Stimulated activated CD8-positive, alpha-beta memory T cell treated with anti-CD3 and anti-CD28 coated beads, Interleukin-7, amount 100 ng/mL, for 4 hours (primary cell): ENCODE measurements at regions not wholly inside any gene's neighbourhood (a gene's known extent, or its start where the extent isn't known, plus 50 kb on each side); places are given as distances from the start of the nearest gene placed in this dataset.

Experiments
- DNase-seq, 2 donors: peaks; one replicate each; pipeline ENCODE4 v3.0.0-alpha.2; 2020; ENCODE audit warnings: low read depth in 2 of 2

DNA sequence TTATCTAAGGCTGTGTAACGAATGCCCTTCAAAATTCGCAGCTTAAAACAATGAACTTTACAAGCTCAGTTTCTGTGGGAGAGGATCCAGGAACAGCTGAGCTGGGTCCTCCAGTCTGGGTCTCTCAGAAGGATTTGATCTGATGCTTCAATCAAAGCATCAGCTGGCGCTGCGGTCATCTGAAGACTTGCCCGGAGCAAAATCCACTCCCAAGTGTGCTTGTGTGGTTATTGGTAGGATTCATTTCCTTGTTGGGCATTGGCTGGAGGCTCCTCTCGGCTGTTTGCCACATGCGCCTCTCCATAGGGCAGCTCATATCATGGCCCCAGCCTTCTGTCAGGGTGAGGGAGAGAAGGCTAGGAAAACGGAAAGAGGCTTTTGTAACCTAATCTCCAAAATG, 269.3 kb upstream of the CHD6 start:
- DNase-seq, result no peak

DNA sequence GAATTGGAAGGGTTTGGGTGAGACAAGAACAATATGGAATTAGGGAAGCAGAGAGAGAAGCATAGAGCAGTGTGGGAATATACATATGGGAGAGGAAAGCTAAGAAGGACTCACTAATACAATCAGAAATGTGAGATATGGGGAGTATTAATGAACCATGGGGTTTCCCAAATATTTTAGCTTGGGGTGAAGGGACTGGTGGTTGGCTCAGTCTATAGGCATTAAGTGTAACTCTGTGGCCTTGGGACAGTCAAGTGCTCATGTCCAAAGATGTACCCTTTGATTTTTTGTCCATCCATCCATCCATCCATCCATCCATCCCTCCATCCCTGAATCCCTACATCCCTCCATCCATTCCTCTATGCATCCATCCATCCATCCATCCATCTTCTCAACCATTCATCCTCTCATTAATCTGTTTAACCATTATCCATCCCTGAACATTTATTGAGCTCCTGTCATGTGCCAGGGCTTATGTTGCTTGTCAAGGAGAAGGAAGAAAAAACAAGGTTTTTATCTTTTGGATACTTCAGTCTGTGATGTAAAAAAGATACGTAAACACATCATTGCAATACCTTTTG, 263.4 kb upstream of the CHD6 start:
- no peak for DNase-seq

DNA sequence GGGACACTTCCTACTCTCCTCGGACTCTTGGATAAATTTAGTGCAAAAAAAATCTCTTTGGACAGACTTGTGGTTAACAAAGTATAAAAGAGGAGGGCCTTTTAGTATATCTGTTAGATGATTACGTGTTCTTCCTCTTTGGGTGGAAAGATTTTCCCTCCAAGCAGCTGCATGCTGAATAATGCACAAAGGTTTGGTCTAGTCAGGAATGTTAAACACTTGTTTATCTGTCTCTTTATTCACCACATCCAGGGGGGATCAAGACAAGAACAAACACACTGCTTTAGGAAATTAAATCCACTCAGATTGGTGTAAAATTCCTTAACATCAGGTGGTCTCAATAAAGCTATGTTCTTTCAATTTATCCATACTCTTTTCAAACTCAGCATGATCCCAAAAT, 260.9 kb upstream of the CHD6 start:
- DNase-seq, result no peak

DNA sequence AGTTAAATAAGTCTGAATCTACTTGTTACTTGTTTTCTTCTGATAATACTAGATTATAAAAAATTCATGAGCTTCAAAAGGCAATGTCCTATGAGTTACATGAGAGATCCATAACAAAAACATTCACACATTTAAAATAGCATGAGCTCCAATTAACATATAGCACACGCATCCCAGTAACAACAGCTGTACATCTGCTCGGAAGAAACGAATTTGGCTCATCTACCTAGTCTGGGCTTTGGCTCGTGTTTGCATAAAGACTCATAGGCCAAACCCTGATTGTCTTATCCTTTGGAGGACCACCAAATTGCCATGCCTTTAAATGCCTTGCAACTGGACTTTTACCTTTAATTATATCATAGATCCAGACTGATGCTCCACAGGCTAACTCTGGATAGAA, 259.7 kb upstream of the CHD6 start:
- no peak for DNase-seq

DNA sequence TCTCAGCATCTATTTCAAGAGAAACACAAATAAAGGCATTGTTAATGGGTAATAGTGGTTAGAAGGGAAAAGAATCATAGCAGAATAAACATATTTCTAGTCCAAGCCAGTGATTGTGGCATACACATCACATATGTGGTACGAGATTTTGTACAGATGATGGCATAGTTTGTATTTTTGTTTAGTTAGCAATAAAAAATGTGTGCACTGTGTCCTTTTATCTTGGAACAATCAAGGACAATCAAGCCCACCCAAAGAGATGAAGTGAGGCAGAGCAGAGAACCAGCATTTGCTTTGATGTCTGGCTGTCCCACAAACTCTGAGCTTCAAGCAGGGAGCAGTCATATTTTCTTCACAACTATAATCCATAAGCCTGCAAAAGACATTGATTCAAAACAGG, 256.5 kb upstream of the CHD6 start:
- DNase-seq, result no peak

DNA sequence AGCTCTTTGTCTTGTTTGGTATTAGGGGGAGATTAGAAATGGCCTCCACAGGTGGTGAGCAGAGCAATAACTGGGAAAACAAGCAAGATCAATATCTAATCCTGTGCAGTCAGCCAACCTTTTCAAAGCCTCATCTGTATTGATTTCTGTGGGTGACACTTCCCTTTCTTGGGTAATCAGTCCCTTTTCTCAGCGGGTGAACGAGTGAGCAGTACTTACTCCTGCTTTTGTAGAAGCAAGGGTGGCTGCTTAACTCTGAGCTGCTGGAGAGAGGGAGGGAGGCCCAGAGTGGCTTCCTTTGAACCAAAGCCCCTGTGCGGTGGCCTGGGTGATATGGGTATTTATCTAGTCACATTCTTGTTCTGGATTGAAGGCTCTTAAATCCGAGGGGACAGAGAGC, 254.8 kb upstream of the CHD6 start:
- DNase-seq, result no peak

DNA sequence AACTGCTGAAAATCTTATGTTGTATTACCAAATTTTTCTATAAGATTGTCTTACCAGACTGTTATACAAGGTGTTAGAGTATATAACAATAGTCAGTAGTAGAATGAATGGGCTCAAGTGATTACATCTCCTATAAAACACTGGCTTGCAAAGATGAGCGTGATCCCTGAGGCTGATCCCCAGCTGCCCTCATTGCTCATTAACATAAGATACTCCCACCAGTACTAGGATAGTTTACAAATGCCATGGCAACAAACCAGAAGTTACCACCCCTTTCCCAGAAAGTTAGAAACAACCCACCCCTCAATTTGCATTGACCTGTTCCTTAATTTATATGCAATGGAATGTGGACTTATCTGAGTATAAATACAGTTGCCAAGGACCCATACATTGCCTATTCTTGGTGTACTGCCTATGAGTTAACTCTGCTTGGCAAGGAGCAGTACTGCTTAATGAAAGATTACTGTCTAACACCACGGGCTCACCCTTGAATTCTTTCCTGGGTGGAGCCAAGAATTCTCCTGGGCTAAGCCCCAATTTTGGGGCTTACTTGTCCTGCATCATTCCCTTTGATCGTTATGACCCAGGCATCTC, 252.8 kb upstream of the CHD6 start:
- DNase-seq, result no peak

DNA sequence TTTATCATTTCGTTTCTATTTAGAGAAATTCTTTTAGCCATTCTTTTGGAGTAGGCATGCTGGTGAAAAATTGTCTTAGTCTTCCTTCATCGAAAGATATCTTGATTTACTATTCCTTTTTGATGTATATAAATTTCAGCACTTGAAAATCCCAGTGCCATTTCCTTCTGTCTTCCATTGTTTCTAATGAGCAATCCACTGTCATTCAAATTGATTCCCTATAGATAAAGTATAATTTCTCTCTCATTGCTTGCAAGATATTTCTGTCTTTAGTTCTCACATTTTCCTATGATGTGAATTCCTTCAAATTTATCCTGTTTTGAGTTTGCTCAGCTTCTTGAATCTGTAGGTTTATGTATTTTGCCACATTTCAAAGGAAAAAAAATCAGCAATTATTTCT, 251.1 kb upstream of the CHD6 start:
- no peak for DNase-seq

DNA sequence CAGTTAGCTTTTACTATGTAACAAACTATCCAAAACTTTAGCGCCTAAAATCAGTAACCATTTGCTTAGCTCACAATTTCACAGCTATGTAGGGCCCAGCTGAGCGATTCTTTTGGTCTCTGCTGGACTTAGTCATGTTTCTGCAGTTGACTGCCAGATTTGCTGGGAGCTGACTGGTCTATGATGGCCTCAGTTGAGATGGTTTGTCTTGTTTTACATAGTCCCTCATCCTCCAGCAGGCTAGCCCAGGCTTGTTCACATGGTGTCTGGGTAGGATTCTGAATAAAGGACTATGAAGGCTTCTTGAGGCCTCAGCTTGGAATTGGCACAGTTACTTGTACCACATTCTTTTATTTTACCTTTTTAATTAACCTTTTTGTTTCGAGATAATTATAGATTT, 247.8 kb upstream of the CHD6 start:
- no peak for DNase-seq

DNA sequence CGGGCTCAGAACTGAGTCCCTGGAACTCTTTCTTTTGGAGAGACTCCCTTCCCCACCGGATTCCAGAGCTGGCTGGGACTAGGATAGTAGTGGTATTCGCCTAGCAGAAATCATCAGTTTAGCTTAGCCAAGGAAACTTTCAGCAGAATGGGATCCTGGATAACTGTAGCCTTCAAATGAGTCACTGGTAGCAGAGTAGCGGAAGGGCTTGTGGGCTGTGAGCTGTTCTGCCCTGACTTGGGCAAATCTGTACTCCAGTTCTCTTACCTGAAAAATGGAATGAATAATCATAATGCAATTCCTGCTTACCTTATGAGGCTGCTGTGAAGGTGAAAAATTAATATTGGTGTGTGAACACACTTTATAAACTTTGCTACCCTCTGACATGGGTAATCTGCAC, 244.3 kb upstream of the CHD6 start:
- DNase-seq, result no peak

DNA sequence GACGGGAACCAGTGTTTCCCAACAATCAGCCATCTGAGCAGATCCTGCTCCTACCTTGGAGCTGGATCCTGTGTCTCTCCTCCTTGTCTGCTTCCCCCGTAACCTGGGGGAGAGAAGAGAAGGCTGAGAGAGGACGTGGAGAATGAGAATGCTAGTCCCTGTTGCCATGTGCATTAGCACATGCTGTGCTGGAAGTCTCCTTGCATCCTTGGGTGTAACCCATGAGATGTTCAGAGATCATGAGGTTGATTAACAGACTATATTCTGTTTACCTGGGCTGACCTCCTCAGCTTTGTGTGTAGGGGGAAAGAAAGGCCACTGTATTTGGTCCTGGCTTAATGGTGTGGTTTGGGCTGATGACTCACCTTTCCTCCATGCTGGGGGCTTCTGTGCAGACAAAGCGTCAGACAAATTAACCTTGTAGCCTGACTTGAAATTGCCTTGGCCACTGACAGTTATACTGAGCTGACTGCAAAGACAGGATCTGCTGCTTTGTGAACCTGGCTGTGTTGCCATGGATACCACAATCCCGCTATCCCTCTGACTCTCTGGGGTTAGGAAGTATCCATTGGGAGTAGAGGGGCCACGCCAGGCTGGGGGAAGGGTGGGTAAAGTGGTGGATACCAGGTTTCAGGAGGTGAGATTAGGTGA, 243.7 kb upstream of the CHD6 start:
- no peak for DNase-seq

DNA sequence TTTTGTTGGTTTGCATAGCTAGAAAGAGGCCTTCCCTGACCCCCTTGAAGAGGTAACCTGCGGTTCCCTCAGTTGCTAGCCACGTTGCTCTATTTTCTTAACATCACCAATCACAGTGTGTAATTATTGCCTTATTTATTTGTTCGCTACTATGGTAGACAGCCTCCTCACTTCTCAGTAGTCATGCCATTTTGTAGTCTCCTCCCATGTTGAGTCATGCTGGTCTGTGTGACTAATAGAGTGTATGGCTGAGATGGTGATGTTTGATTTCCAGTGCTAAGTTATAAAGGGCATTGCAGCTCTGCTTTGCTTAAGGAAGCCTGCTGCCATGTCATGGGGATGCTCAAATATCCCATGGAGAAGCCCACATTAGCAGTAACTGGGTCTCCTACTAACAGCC, 236.6 kb upstream of the CHD6 start:
- DNase-seq, result no peak

DNA sequence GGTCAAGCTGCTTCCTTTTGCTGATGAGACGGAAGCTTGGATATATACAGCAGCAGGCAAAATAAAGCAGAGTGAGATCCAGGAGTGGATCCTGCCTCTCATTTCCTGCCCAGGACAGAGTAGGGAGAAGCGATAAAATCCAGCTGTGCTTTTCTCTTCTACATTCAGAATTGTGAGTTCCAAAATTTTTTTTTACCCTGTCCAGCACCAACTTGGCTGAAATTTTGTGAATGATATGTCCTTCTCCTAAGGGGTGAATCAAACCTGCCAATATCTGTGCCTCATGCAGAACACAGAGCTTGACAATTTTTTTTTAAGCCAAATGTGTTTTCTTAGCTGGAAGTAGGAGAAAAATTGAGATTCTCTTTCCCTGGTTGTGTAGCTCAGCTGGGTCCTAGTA, 235.6 kb upstream of the CHD6 start:
- no peak for DNase-seq

DNA sequence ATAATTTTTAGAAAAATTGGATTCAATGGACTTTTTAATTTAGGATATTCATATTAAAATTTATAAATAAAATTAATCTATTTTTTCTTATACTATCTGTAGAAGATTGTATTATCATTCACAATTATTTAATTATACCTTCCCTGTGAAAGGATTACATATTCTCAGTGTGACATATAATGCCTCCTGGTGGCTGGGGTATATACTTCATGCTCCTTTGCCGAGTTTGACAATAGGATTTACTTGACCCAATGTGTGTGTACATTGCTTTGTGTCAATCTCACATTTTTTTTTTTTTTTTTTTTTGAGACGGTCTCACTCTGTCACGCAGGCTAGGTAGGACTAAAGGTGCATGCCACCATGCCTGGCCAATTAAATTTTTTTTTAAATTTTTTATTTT, 230.0 kb upstream of the CHD6 start:
- no peak for DNase-seq

DNA sequence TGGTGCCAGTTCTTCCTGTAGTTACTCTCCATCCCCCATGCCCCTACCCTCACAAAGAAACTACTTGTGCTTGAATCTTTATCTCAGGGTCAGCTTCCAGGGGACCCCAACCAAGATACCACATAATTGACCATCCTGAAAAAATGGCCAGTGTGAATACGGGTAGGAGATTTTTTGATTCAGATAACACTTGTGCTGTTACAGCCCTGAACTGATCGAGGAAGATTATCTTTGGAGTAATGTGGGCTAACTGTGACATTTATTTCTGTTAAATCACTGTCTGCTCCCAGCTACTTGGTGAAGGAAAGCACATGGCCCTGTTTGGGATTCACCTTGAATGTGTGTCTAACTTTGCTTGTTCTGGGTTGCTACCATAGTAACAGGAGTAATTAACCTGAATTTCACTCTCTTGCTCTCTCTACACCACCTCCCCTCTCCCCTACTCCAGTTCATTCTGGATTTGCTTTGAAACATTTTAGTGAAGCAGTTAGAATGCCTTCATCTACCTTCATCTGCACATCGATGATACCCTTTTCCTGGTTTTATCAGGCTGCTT, 219.6 kb upstream of the CHD6 start:
- no peak for DNase-seq

DNA sequence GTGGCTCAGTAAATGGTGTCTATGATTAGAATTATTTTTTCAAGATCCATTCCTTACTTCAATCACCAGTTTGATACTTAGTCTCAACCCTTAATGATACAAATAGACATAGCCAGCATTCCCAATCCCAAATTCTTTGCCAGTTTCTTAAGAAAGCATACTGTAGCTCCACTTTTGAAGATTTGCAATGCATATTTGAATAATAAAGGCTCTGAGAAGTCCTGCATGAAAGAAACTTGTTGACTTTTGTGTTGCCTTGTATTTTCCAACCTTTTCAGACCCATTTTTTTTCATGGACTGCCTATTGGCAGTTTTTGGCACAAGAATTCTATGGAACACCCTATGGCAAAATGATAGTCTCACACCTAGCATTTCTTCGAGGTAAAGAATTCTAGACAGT, 215.6 kb upstream of the CHD6 start:
- DNase-seq, result no peak

DNA sequence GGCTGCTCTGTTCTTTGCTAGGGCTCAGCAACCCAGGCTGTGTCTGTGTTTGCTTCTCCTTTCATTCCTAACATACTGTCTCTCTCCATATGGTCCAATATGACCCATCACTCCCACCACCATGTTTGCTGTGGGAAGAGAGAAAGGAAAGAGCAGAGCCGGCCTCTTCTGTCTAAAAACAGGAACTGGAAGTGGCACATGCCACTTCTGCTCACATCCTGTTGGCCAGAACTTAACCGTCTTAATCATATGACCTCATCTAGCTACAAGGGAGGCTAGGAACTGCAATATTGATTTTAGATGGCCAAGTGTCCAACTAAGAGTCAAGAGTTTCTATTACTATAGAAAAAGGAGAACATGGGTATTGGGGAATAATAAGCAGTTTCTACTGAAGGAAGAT, 212.5 kb upstream of the CHD6 start:
- no peak for DNase-seq

DNA sequence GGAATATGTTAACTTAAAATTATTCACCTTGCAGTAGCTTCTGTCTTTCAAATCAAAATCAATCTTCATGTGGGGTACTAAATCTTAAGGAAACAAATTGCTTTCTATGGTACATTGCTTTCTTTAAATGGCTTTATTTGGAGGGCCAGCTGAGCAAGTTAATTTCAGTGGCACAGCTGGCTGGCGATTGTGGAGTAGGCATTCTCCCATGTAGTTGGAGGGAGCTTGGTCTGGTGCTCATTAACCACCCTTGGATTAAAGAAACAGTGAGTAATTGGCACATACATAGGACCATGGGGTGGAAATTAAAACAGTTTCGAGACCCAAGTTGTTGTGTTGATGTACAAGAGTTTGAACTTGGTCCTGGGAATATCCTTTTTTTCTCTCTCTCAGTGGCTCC, 201.3 kb upstream of the CHD6 start:
- no peak for DNase-seq

DNA sequence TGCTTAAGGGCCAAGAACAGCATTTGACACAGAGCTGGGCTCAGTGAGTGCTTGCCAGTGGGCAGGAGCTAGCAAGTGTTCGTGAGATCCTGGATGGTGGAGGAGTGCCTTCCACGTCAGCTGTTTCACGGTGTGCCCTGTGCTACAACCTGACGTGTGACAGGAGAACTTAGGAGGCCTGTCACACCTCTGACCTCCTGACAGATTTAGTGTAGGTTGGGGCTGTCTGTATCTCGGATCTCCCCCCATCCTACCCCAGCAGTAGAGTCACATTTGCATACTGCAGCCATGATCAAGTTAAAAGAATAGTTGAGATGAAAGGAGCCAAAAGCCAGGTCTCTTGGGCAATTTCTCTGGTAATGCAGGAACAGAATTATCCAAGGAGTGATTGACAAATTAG, 200.8 kb upstream of the CHD6 start:
- no peak for DNase-seq

DNA sequence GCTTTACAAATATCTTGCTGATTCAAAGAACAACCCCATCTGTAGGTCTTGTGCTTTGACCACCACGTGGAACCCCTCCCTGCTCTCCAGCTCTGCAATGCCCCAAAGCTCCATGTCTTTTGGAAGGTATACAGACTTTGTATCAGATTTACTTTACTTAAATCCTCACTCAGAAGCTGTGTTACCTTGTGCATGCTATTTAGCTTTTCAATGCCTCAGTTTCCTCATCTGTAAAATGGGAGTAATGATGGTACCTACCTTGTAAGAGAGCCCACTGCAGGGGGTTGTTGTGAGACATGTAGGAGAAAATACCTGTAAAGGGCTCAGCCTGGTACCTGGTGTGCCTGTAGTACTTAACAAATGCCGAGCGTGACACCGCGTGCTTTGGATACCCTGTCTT, 200.2 kb upstream of the CHD6 start:
- no peak for DNase-seq

DNA sequence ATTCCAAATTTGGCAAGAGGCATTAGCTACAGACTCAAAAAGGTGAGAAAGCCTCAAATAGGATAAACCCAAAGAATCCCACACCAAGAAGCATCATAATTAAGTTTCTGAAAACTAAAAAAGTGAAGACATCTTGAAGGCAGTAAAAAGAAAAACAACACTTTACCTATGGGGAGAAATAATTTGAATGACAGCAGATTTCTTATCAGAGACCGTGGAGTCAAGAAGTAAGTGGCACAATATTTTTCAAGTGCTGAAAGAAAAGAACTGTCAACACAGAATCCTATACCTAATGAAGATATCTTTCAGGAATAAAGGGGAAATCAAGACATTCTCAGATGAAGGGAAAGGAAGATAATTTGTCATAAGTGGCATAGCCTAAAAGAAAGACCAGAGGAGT, 193.3 kb upstream of the CHD6 start:
- no peak for DNase-seq

DNA sequence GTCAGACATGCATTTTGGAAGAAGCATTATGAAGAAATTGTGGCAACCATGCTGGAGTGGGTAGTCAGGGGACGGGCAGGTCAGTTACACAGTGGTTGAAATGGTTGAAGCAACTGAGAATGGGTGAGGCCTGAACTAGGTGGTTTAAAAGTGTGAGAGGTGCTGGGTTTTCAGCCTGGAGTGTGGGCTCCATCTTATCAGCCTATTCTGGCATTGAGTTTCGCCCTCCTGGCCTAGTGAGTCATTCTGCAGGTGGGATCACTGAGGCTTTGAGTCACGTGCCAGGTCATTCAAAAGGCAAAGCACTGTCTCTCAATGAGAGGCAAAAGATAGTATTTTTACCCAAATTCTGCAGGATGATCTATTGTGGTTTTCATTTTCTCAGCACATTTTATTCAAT, 181.9 kb upstream of the CHD6 start:
- no peak for DNase-seq

DNA sequence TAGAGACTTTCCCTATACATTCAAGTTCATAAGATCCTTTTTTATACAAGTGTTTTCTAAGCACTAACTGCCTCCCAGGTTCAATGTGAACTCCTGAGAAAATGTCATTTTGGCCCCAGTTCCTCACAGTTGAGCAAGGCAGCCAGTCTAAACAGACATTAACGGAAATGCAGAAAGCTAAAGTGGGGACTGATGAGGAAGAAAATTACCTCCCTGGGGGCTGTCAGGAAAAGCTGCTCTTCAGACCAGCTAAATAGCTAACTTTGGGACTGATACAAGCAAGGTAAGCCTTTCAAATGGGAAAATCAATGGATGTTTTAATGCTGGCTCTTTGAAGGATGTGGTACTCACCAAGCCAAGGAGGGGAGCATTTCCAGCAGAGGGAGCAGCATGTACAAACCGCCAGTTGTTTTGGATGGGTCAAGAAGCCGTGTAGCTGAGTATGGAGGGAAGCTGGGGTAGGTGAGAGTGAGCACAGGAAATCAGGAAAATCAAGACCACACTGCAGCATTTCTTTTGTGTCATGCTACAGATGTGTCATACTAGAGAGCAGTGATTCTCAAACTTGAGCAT, 180.8 kb upstream of the CHD6 start:
- DNase-seq, result no peak
